ENCODE measurements at regions not wholly inside any gene's neighbourhood (a gene's known extent, or its start where the extent isn't known, plus 50 kb on each side); places are given as distances from the start of the nearest gene placed in this dataset.
A peak's percentile ranks its signal among the peaks of the same experiment; 100 is the strongest.

- Histone ChIP-seq H2AFZ (ENCODE audit: low read length) (no peak overlapping the region), H3K4me1 (ENCODE audit: insufficient read depth, low read length) (peaks cover 21% of the 10 kb centered on the region), H3K4me2 (ENCODE audit: insufficient read depth, low read length) (no peak overlapping the region), H3K27ac (ENCODE audit: low read depth, low read length) (no peak overlapping the region), H3K79me2 (ENCODE audit: insufficient read depth, low read length) (no peaks in the 10 kb centered on the region), H3K9me3 (ENCODE audit: low read depth, low read length) (no peaks in the 10 kb centered on the region), H3K36me3 (ENCODE audit: insufficient read depth, low read length) (no peaks in the 10 kb centered on the region), H3K27me3 (ENCODE audit: insufficient read depth, low read length) (peaks cover 10% of the 10 kb centered on the region), H3K4me3 (ENCODE audit: insufficient read depth, low read length) (no peak overlapping the region), H4K20me1 (ENCODE audit: insufficient read depth, low read length) (no peaks in the 10 kb centered on the region)
- no peak for DNase-seq (ENCODE audit: insufficient read length, low spot score, missing footprints)
- TF ChIP-seq CTCF (IDR thresholded peaks at IDR 0.05; ENCODE audit: extremely low read depth, low read depth, low read length) = no peak
These were observed 57.0 kb upstream of the TRABD2B start for GRCh38 chr1:48054232-48054631.

GRCh38 chr1:48052923-48053291 is 55.7 kb upstream of the TRABD2B start:
- Histone ChIP-seq H3K4me1 (ENCODE audit: insufficient read depth, low read length) (peaks cover 27% of the 10 kb centered on the region), H3K36me3 (ENCODE audit: insufficient read depth, low read length) (no peaks in the 10 kb centered on the region), H3K4me3 (ENCODE audit: insufficient read depth, low read length) (no peak overlapping the region), H3K27ac (ENCODE audit: low read depth, low read length) (no peak overlapping the region), H3K9me3 (ENCODE audit: low read depth, low read length) (no peaks in the 10 kb centered on the region), H3K4me2 (ENCODE audit: insufficient read depth, low read length) (peak overlapping the region; percentile 2), H3K79me2 (ENCODE audit: insufficient read depth, low read length) (no peaks in the 10 kb centered on the region), H3K27me3 (ENCODE audit: insufficient read depth, low read length) (peaks cover 7% of the 10 kb centered on the region), H4K20me1 (ENCODE audit: insufficient read depth, low read length) (no peaks in the 10 kb centered on the region), H2AFZ (ENCODE audit: low read length) (no peak overlapping the region)
- TF ChIP-seq CTCF (IDR thresholded peaks at IDR 0.05; ENCODE audit: extremely low read depth, low read depth, low read length) = no peak
- no peak for DNase-seq (ENCODE audit: insufficient read length, low spot score, missing footprints)

- no peaks in the 10 kb centered on the region for H3K79me2 ChIP-seq (ENCODE audit: insufficient read depth, low read length)
- H2AFZ ChIP-seq (ENCODE audit: low read length) = no peak overlapping the region
- H4K20me1 ChIP-seq (ENCODE audit: insufficient read depth, low read length) = no peaks in the 10 kb centered on the region
- no peak overlapping the region for H3K4me2 ChIP-seq (ENCODE audit: insufficient read depth, low read length)
- peaks cover 40% of the 10 kb centered on the region for H3K4me1 ChIP-seq (ENCODE audit: insufficient read depth, low read length)
- H3K27ac ChIP-seq (ENCODE audit: low read depth, low read length) = no peak overlapping the region
- H3K36me3 ChIP-seq (ENCODE audit: insufficient read depth, low read length) = no peaks in the 10 kb centered on the region
- no peak for DNase-seq (ENCODE audit: insufficient read length, low spot score, missing footprints)
- no peaks in the 10 kb centered on the region for H3K9me3 ChIP-seq (ENCODE audit: low read depth, low read length)
- H3K27me3 ChIP-seq (ENCODE audit: insufficient read depth, low read length) = peaks cover 7% of the 10 kb centered on the region
- no peak for TF ChIP-seq CTCF (IDR thresholded peaks at IDR 0.05; ENCODE audit: extremely low read depth, low read depth, low read length)
- H3K4me3 ChIP-seq (ENCODE audit: insufficient read depth, low read length) = no peak overlapping the region
These were observed 54.4 kb upstream of the TRABD2B start for GRCh38 chr1:48051466-48052126.

GRCh38 chr1:48049823-48050535 is 52.8 kb upstream of the TRABD2B start:
- no peaks in the 10 kb centered on the region for H3K9me3 ChIP-seq (ENCODE audit: low read depth, low read length)
- no peaks in the 10 kb centered on the region for H3K79me2 ChIP-seq (ENCODE audit: insufficient read depth, low read length)
- TF ChIP-seq CTCF (IDR thresholded peaks at IDR 0.05; ENCODE audit: extremely low read depth, low read depth, low read length) = no peak
- DNase-seq (ENCODE audit: insufficient read length, low spot score, missing footprints) = peak; percentile 75
- no peak overlapping the region for H3K4me3 ChIP-seq (ENCODE audit: insufficient read depth, low read length)
- no peak overlapping the region for H3K4me2 ChIP-seq (ENCODE audit: insufficient read depth, low read length)
- H4K20me1 ChIP-seq (ENCODE audit: insufficient read depth, low read length) = no peaks in the 10 kb centered on the region
- H3K36me3 ChIP-seq (ENCODE audit: insufficient read depth, low read length) = no peaks in the 10 kb centered on the region
- H3K27ac ChIP-seq (ENCODE audit: low read depth, low read length) = peak overlapping the region; percentile 31
- H3K4me1 ChIP-seq (ENCODE audit: insufficient read depth, low read length) = peaks cover 43% of the 10 kb centered on the region
- peak overlapping the region; percentile 36 for H2AFZ ChIP-seq (ENCODE audit: low read length)
- no peaks in the 10 kb centered on the region for H3K27me3 ChIP-seq (ENCODE audit: insufficient read depth, low read length)

Measured in osteoblast (primary cell).